Loucy (cell line): ENCODE measurements at regions not wholly inside any gene's neighbourhood (a gene's known extent, or its start where the extent isn't known, plus 50 kb on each side); places are given as distances from the start of the nearest gene placed in this dataset.

ENCODE experiments used
- CTCF ChIP-seq: fragments of 200-600 bp; sonication (generic); conservative IDR thresholded peaks from 2 replicates; pipeline ENCODE4 v1.5.1; 2014; ENCODE audit warnings: mild to moderate bottlenecking, antibody characterized with exemption, low read length
- EZH2phosphoT487 ChIP-seq: fragments of 200-600 bp; IDR thresholded peaks from 2 replicates; pipeline ENCODE4 v1.6.1; 2018; ENCODE audit warnings: antibody characterized with exemption, mild to moderate bottlenecking, moderate library complexity, borderline replicate concordance

GRCh38 chr12:125907351-125907750 lies 842.1 kb downstream of the AACS start:
- TF ChIP-seq EZH2phosphoT487: no peak
- TF ChIP-seq CTCF: no peak
